Left ventricle myocardium inferior (tissue), 1 donor: ENCODE measurements at regions not wholly inside any gene's neighbourhood (a gene's known extent, or its start where the extent isn't known, plus 50 kb on each side); places are given as distances from the start of the nearest gene placed in this dataset.

ENCODE experiments used
- DNase-seq: peaks from one replicate; pipeline ENCODE4 v3.0.0-alpha.2; 2020
- H3K27ac ChIP-seq: fragments of 200-600 bp; replicated peaks from 2 replicates; pipeline ENCODE4 v1.8.0; 2021
- H3K27me3 ChIP-seq: fragments of 200-600 bp; 2 replicates; pipeline ENCODE4 v1.8.0; 2021; ENCODE audit warnings: low read depth
- H3K36me3 ChIP-seq: fragments of 200-600 bp; 2 replicates; pipeline ENCODE4 v1.8.0; 2021
- H3K4me1 ChIP-seq: fragments of 200-600 bp; 2 replicates; pipeline ENCODE4 v1.8.0; 2021
- H3K4me3 ChIP-seq: fragments of 200-600 bp; 2 replicates; pipeline ENCODE4 v1.8.0; 2021; ENCODE audit warnings: mild to moderate bottlenecking, moderate library complexity
- H3K9me3 ChIP-seq: fragments of 200-600 bp; replicated peaks from 2 replicates; pipeline ENCODE4 v1.8.0; 2021
- CTCF ChIP-seq: fragments of 200-600 bp; IDR thresholded peaks from 2 replicates; pipeline ENCODE4 v1.8.0; 2021; ENCODE audit warnings: antibody characterized with exemption, mild to moderate bottlenecking, borderline replicate concordance
- intact Hi-C: fragments of 100-400 bp; cut with micrococcal nuclease; formaldehyde crosslinking; loops from one replicate; pipeline ENCODE4 v1.11.0; 2022
- donor health status: DM: no; HTN: yes; CAD: no; lungs with severe emphysema.

GRCh38 chr11:70886256-70886655 lies 366.1 kb downstream of the SHANK2 start:
- no peaks in the 10 kb centered on the region for H3K36me3 ChIP-seq
- intact Hi-C loops = no loop called here
- no peaks in the 10 kb centered on the region for H3K9me3 ChIP-seq
- H3K4me3 ChIP-seq = no peak overlapping the region
- H3K27me3 ChIP-seq = peaks cover 47% of the 10 kb centered on the region
- no peak overlapping the region for H3K27ac ChIP-seq
- DNase-seq = no peak
- H3K4me1 ChIP-seq = no peaks in the 10 kb centered on the region
- TF ChIP-seq CTCF = no peak

GRCh38 chr11:70886676-70887541 lies 365.5 kb downstream of the SHANK2 start:
- no peak for TF ChIP-seq CTCF
- DNase-seq = no peak
- intact Hi-C loops = no loop called here
- Histone ChIP-seq H3K9me3 (no peaks in the 10 kb centered on the region), H3K4me1 (no peaks in the 10 kb centered on the region), H3K36me3 (no peaks in the 10 kb centered on the region), H3K27me3 (peaks cover 47% of the 10 kb centered on the region), H3K27ac (no peak overlapping the region), H3K4me3 (no peak overlapping the region)

GRCh38 chr11:70887542-70887827 lies 364.9 kb downstream of the SHANK2 start:
- H3K4me3 ChIP-seq = no peak overlapping the region
- peaks cover 44% of the 10 kb centered on the region for H3K27me3 ChIP-seq
- H3K36me3 ChIP-seq = no peaks in the 10 kb centered on the region
- H3K4me1 ChIP-seq = no peaks in the 10 kb centered on the region
- DNase-seq = no peak
- TF ChIP-seq CTCF = no peak
- no peaks in the 10 kb centered on the region for H3K9me3 ChIP-seq
- intact Hi-C loops = no loop called here
- no peak overlapping the region for H3K27ac ChIP-seq

- no peak for TF ChIP-seq CTCF
- no peak overlapping the region for H3K4me3 ChIP-seq
- H3K4me1 ChIP-seq = no peaks in the 10 kb centered on the region
- no peaks in the 10 kb centered on the region for H3K9me3 ChIP-seq
- DNase-seq = no peak
- no peak overlapping the region for H3K27ac ChIP-seq
- intact Hi-C loops = no loop called here
- no peaks in the 10 kb centered on the region for H3K36me3 ChIP-seq
- peaks cover 38% of the 10 kb centered on the region for H3K27me3 ChIP-seq
Measured at GRCh38 chr11:70888061-70888460, 364.3 kb downstream of the SHANK2 start.

- Histone ChIP-seq H3K4me3 (no peak overlapping the region), H3K4me1 (no peaks in the 10 kb centered on the region), H3K27me3 (peaks cover 28% of the 10 kb centered on the region), H3K9me3 (no peaks in the 10 kb centered on the region), H3K36me3 (no peaks in the 10 kb centered on the region), H3K27ac (no peak overlapping the region)
- no peak for DNase-seq
- no peak for TF ChIP-seq CTCF
- intact Hi-C loops = no loop called here
Measured at GRCh38 chr11:70889411-70889810, 363.0 kb downstream of the SHANK2 start.
